GM23338 (cell line): ENCODE measurements at regions not wholly inside any gene's neighbourhood (a gene's known extent, or its start where the extent isn't known, plus 50 kb on each side); places are given as distances from the start of the nearest gene placed in this dataset.

Source experiments
- ATAC-seq: fragments of 200-7000 bp; cut with Tn5 transposase; 3 replicates; pipeline ENCODE4 v1.9.1; 2020
- DNase-seq: peaks from one replicate; pipeline ENCODE4 v3.0.0-alpha.2; 2015; ENCODE audit warnings: low spot score
- H2AFZ ChIP-seq: fragments of 200-600 bp; sonication (generic); 2 replicates; pipeline ENCODE4 v1.8.0; 2016; ENCODE audit warnings: antibody characterized with exemption, mild to moderate bottlenecking, moderate library complexity
- H3F3A ChIP-seq: fragments of 200-600 bp; sonication (generic); replicated peaks from 2 replicates; pipeline ENCODE4 v1.8.0; 2017; ENCODE audit warnings: antibody characterized with exemption, mixed run types, low read depth
- H3K27ac ChIP-seq: fragments of 200-600 bp; sonication (generic); 2 replicates; pipeline ENCODE4 v1.6.1; 2016; ENCODE audit warnings: low read depth
- H3K27me3 ChIP-seq: fragments of 200-600 bp; sonication (generic); 2 replicates; pipeline ENCODE4 v1.8.0; 2016; ENCODE audit warnings: mild to moderate bottlenecking, mixed run types, moderate library complexity; ENCODE audit not compliant: insufficient read depth
- H3K36me3 ChIP-seq: fragments of 200-600 bp; sonication (generic); 2 replicates; pipeline ENCODE4 v1.8.0; 2016; ENCODE audit warnings: mild to moderate bottlenecking; ENCODE audit not compliant: insufficient read depth
- H3K4me1 ChIP-seq: fragments of 200-600 bp; sonication (generic); 2 replicates; pipeline ENCODE4 v1.8.0; 2016; ENCODE audit warnings: mild to moderate bottlenecking, moderate library complexity; ENCODE audit not compliant: insufficient read depth
- H3K4me2 ChIP-seq: fragments of 200-600 bp; sonication (generic); 2 replicates; pipeline ENCODE4 v1.7.1; 2017; ENCODE audit warnings: mixed run types
- H3K4me3 ChIP-seq: fragments of 200-600 bp; sonication (generic); 2 replicates; pipeline ENCODE4 v1.6.1; 2016; ENCODE audit warnings: mixed run types
- H3K79me2 ChIP-seq: fragments of 200-600 bp; sonication (generic); replicated peaks from 2 replicates; pipeline ENCODE4 v1.8.0; 2017; ENCODE audit warnings: mild to moderate bottlenecking; ENCODE audit not compliant: insufficient read depth
- H3K9me2 ChIP-seq: fragments of 200-600 bp; sonication (generic); 2 replicates; pipeline ENCODE4 v1.8.0; 2017; ENCODE audit not compliant: insufficient read depth
- H4K20me1 ChIP-seq: fragments of 200-600 bp; sonication (generic); replicated peaks from 2 replicates; pipeline ENCODE4 v1.8.0; 2017; ENCODE audit warnings: mild to moderate bottlenecking; ENCODE audit not compliant: insufficient read depth
- H3K27ac Mint-ChIP-seq: 2 replicates; pipeline ENCODE4 v1.8.0; 2020; ENCODE audit warnings: inconsistent platforms, mild to moderate bottlenecking, moderate library complexity, mixed read lengths
- H3K27me3 Mint-ChIP-seq: 3 replicates; pipeline ENCODE4 v1.8.0; 2022; ENCODE audit warnings: low read depth, mild to moderate bottlenecking, moderate library complexity, mixed read lengths, inconsistent platforms; ENCODE audit not compliant: insufficient read depth, poor library complexity
- H3K36me3 Mint-ChIP-seq: 3 replicates; pipeline ENCODE4 v1.8.0; 2021; ENCODE audit warnings: low read depth, mild to moderate bottlenecking, inconsistent platforms, moderate library complexity, mixed read lengths
- H3K4me1 Mint-ChIP-seq: 3 replicates; pipeline ENCODE4 v1.8.0; 2020; ENCODE audit warnings: mild to moderate bottlenecking, inconsistent platforms, mixed read lengths
- H3K4me3 Mint-ChIP-seq: 3 replicates; pipeline ENCODE4 v1.8.0; 2021; ENCODE audit warnings: moderate library complexity, mild to moderate bottlenecking, inconsistent platforms, mixed read lengths
- H3K9me3 Mint-ChIP-seq: 3 replicates; pipeline ENCODE4 v1.8.0; 2020; ENCODE audit warnings: moderate library complexity, mild to moderate bottlenecking, inconsistent platforms, mixed read lengths
- CTCF ChIP-seq, 2 experiments: fragments of 200-600 bp in 1 of 2; sonication (generic) in 1 of 2; conservative IDR thresholded peaks; 2 replicates each; pipeline versions ENCODE4 v1.5.1 to v1.6.1; 2016 to 2017; ENCODE audit warnings: antibody characterized with exemption in 2 of 2, low read depth in 2 of 2, mild to moderate bottlenecking in 2 of 2, moderate library complexity in 1 of 2
- EZH2 ChIP-seq: fragments of 200-600 bp; sonication (generic); IDR thresholded peaks from one replicate; pipeline ENCODE4 v1.8.0; 2017; ENCODE audit warnings: antibody characterized with exemption, mild to moderate bottlenecking, low read depth; ENCODE audit not compliant: unreplicated experiment
- POLR2AphosphoS5 ChIP-seq: IDR thresholded peaks from 2 replicates; pipeline ENCODE4 v1.6.1; 2016; ENCODE audit warnings: antibody characterized with exemption, low read depth
- REST ChIP-seq: IDR thresholded peaks from one replicate; pipeline ENCODE4 v1.6.1; 2018; ENCODE audit warnings: antibody characterized with exemption; ENCODE audit not compliant: unreplicated experiment
- ZNF331 ChIP-seq: fragments of 250-450 bp; sonication (Bioruptor Pico); IDR thresholded peaks from 2 replicates; pipeline ENCODE4 v1.5.0; 2020; ENCODE audit warnings: low read depth, mild to moderate bottlenecking, moderate library complexity
- ZNF462 ChIP-seq: fragments of 250-450 bp; sonication (Bioruptor Pico); IDR thresholded peaks from 2 replicates; pipeline ENCODE4 v1.5.0; 2020; ENCODE audit warnings: mild to moderate bottlenecking, moderate library complexity
- TF ChIP-seq, protein P1 (sequence below): IDR thresholded peaks from 2 replicates; pipeline ENCODE4 v1.6.1; 2016; ENCODE audit warnings: antibody characterized with exemption

DNA sequence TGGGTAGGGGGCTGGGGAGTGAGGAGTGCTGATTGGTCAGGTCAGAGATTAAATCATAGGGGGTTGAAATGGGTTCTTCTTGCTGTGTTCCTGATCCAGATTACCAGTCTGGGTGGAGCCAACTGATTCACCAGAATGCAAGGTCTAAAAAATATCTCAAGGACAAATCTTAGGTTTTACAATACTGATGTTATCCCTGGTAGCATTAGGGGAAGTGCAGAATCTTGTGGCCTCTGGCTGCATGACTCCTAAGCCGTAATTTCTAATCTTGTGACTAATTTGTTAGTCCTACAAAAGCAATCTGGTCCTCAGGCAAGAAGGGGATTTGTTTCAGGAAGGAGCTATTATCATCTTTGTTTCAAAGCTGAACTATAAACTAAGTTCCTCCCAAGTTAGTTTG lies 289.2 kb upstream of the KYNU start (continued):
- TF ChIP-seq ZNF462 (no peak), POLR2AphosphoS5 (no peak)

- H3K4me2 ChIP-seq = no peak overlapping the region
- no peak for ATAC-seq
- TF ChIP-seq POLR2AphosphoS5 = no peak
- TF ChIP-seq EZH2 = no peak
- no peak for TF ChIP-seq ZNF331
- TF ChIP-seq, protein P1, sequence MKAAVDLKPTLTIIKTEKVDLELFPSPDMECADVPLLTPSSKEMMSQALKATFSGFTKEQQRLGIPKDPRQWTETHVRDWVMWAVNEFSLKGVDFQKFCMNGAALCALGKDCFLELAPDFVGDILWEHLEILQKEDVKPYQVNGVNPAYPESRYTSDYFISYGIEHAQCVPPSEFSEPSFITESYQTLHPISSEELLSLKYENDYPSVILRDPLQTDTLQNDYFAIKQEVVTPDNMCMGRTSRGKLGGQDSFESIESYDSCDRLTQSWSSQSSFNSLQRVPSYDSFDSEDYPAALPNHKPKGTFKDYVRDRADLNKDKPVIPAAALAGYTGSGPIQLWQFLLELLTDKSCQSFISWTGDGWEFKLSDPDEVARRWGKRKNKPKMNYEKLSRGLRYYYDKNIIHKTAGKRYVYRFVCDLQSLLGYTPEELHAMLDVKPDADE = no peak
- no peak for TF ChIP-seq REST
- TF ChIP-seq CTCF (conservative IDR thresholded peaks at IDR 0.05; ENCODE audit: low read depth in 2 of 2) = no peak
Measured at GRCh38 chr2:142586693-142587580, 290.5 kb upstream of the KYNU start.

More at GRCh38 chr2:142586693-142587580, 290.5 kb upstream of the KYNU start:
- Histone ChIP-seq H3K79me2 (no peaks in the 10 kb centered on the region), H3K4me3 (no peak overlapping the region), H3K4me1 (no peaks in the 10 kb centered on the region), H2AFZ (no peak overlapping the region), H3K27ac (no peak overlapping the region), H3K9me2 (no peaks in the 10 kb centered on the region), H3K36me3 (no peaks in the 10 kb centered on the region), H3F3A (no peaks in the 10 kb centered on the region), H3K27me3 (no peaks in the 10 kb centered on the region), H4K20me1 (no peaks in the 10 kb centered on the region)
- H3K4me1 Mint-ChIP-seq = no peaks in the 10 kb centered on the region
- DNase-seq = no peak
- H3K4me3 Mint-ChIP-seq = no peak overlapping the region
- H3K9me3 Mint-ChIP-seq = no peaks in the 10 kb centered on the region
- peaks cover 3% of the 10 kb centered on the region for H3K27me3 Mint-ChIP-seq
- H3K27ac Mint-ChIP-seq = no peak overlapping the region
- H3K36me3 Mint-ChIP-seq = no peaks in the 10 kb centered on the region
